NCI-H748 (cell line): ENCODE measurements at regions not wholly inside any gene's neighbourhood (a gene's known extent, or its start where the extent isn't known, plus 50 kb on each side); places are given as distances from the start of the nearest gene placed in this dataset.
A peak's percentile ranks its signal among the peaks of the same experiment; 100 is the strongest.
"Not testable (repeated sequence)": the region's sequence is repeated elsewhere in the genome, so short reads cannot be mapped to it uniquely, and the experiment has no call there.

ENCODE experiments used
- DNase-seq: peaks from one replicate; lab custom pipeline; 2025; ENCODE audit not compliant: unreplicated experiment; lab: John Stamatoyannopoulos, UW

DNA sequence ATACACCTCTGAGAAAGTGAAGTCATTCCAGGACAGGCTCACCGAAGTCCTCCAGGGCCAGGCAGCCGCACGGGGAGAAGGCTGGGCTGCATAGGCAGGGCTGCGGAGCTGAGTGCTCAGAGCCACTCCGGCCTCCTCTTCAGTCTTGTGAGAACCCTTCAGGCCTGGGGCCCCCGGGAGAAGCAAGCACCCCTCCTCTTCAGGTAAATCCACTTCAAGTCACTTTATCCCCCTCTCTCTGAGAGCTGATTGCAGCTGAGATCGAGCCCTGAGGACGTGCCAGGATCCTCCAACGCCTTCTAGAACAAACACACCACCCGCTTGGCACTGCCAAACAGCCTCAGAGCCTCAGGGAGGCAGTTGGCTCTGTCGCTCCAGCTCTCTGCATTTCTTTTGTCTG, 1526.3 kb downstream of the BRD1 start:
- no peak for DNase-seq

GRCh38 chr22:48300877-48301276, 1526.8 kb downstream of the BRD1 start:
- no peak for DNase-seq

DNA sequence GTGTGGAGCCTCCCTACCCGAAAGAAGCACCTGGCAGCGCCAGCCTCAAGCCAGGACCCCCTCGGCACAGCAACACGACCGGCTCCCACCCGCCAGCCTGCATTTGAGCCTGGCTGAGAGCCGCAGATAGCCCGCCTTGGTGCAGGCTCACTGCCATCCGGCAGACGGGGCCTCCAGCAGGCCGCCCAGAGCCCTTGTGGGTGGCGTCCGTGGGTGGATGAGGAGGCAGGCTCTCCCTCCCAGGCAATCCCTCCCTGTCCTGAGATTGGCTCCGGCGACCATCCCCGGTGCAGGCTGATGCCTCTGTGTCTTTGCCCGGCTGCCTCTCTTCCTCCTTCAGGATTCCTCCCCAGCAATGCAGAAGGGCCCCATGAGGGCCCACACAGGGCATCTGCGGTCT, 1527.9 kb downstream of the BRD1 start:
- no peak for DNase-seq

GRCh38 chr22:48299124-48299523, 1528.5 kb downstream of the BRD1 start:
- no peak for DNase-seq

DNA sequence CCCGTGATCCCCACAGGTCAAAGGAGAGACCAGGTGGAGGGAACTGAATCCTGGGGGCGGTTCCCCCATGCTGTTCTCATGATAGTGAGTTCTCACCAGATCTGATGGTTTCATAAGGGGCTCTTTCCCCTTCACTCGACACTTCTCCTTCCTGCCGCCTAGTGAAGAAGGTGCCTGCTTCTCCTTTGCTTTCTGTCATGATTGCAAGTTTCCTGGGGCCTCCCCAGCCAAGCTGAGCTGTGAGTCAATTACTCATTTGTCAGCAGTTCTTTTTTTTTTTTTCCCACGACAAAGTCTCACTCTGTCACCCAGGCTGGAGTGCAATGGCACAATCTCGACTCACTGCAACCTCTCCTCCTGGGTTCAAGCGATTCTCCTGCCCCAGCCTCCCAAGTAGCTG, 1530.4 kb downstream of the BRD1 start:
- no peak for DNase-seq

GRCh38 chr22:48289954-48290353, 1527.5 kb downstream of the TBC1D22A start:
- DNase-seq, result not testable (repeated sequence)

- DNase-seq, result no peak
Measured at GRCh38 chr22:48288376-48288940, 1526.0 kb downstream of the TBC1D22A start.

- DNase-seq, result no peak
Measured at GRCh38 chr22:48287031-48287430, 1524.6 kb downstream of the TBC1D22A start.

GRCh38 chr22:48284671-48285070, 1522.2 kb downstream of the TBC1D22A start:
- DNase-seq, result no peak

GRCh38 chr22:48282804-48283203, 1520.4 kb downstream of the TBC1D22A start:
- DNase-seq, result no peak

DNA sequence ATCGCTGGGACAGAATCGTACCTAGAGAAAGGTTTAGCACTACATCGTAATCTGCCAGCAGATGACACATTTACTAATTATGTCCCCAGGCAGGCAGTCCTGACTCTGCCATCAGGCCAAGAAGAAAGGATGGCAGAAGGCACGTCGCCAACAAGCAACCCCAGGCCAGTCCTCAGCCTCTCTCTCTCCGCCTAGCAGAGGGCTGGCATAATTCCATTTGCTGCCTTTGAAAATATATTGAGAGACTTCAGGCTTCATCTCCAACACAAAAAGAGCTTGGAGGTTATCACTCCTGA, 1517.0 kb downstream of the TBC1D22A start:
- DNase-seq, result no peak

DNA sequence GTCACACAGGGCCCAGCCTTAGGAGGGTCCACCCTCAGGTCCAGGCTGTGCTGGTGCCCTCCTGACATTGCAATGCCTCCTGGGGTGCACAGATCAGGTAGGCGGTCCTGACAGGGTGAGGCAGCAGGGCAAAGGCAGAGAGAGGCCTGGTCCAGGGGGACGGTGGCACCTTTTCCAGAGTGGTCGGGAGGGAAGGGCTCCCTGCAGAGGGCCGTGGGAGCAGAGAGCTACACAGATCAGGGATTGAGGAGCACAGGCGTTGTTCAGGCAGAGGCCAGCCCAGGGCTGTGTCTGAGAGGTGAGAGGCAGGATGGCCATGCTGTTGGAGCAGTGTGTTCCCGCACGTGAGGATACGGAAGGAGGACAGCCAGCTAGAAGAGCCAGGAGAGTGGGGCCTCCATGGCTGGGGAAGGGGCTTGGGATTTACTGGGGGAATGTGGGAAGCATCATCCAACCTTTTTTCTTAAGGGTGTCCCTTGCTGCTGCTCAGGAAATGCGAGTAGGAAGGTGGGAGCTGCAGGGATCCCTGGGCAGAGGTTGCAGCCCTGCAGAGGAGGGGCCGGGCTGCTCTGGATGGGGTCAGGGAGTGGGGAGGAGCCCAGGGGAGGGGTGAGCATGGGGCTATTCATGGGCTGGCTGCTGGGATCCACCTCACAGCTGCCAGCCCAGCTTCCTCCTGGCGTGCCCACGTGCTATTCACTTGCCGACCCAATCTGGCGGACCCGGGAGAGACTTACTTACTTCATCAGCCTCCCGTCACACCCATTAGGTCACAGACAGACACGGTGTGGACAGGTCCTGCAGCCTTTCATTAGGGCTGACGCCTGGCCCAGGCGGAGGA, 1516.4 kb downstream of the TBC1D22A start:
- DNase-seq, result no peak

GRCh38 chr22:48277868-48278581, 1515.6 kb downstream of the TBC1D22A start:
- no peak for DNase-seq

DNA sequence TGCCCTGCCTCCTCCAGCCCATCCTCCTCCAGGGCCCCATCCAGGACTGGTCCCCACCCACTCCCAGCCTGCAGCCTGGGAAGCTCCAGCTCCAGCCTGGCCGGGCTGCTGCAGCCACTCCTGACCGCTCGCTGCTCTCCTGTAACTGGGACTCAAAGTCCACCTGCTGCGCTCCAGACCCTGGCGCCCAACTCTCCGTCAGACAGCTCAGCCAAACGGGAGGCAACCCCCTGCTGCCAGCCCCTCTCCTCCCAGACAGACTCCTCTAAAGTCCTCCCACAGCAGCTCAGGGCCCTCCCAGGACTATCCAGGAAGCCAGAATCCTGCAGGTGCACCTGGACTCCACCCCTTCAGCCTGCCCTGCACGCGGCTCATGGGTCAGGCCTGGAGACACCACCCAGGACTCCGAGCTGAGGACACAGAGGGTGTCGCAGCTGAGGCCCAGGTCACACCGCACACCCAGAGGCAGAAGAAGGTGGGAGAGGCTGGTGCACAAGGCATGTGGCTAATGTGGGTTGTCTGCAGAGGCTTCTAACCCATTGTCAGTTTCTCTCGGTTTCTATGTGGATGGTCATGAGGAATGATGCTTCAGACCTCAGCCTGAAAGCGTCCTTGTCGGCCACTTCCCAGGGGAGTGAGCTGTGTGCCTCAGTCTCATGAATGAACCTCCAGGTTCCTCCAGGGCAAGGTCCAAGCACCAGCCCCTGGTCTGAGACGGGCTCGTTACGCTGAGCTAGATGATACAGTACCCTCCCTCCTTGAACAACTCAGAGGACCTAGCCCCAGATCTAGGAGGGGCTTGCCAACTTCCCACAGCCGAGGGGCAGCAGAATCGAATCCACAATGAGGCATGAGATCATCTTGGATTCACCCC, 1514.8 kb downstream of the TBC1D22A start:
- DNase-seq, result no peak

- no peak for DNase-seq
Measured at GRCh38 chr22:48275412-48275811, 1513.0 kb downstream of the TBC1D22A start.

DNA sequence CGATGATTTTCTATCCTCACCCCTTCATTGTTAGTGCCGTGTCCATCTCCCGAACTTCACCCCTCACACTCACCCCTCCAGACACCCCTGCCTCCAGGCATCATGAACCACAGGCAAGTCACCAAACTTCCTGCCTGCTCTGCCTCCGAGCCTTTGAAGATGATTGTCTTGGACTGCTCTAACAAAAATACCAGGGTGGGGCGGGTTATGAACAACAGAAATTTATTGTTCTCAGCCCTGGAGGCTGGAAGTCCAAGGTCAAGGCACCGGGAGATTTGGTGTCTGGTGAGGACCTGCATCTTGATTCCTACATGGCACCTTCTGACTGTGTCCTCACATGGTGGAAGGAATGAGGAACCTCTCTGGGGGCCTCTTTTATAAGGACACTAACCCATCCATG, 1508.3 kb downstream of the TBC1D22A start:
- no peak for DNase-seq

GRCh38 chr22:48268771-48269552, 1506.5 kb downstream of the TBC1D22A start:
- no peak for DNase-seq

DNA sequence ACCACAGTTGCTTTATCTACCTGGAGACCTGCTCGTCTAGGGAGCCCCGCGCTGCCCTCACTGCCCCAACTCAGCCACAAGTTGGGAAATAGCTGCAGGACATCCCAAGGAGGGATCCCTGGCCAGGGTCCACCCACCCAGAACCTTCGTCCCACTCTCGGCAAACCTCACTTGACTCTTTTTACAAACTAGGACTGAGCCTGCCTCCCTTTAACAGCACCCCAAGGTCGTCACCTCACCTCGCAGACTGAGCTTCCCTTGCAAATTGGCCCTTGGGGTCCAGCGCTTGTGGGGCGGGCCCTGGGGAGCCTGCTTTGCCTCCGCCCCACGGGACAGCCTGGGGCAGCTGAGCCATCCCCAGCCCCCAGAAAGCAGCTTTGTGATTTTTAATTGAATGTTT, 1505.8 kb downstream of the TBC1D22A start:
- DNase-seq, result no peak

DNA sequence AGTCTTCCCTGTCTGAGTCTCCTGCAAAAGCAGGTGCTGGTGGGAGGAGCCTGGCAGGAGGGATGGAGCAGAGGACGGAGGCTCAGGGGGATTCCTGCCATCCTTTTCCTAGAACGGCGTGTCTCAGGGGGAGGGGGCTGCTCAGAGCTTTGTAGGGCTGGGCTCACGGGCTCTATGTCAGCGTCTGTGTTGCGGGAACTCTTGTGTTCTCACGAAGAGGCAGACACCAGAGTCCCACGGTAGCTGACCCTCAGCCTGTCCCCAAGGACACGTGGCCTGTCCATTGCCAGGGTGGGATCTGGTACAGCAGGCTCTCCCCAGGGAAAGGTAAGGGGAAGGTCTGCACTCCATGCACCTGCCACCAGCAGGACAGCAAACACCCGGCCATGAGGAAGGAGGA, 1505.2 kb downstream of the TBC1D22A start:
- peak; percentile 31 for DNase-seq

DNA sequence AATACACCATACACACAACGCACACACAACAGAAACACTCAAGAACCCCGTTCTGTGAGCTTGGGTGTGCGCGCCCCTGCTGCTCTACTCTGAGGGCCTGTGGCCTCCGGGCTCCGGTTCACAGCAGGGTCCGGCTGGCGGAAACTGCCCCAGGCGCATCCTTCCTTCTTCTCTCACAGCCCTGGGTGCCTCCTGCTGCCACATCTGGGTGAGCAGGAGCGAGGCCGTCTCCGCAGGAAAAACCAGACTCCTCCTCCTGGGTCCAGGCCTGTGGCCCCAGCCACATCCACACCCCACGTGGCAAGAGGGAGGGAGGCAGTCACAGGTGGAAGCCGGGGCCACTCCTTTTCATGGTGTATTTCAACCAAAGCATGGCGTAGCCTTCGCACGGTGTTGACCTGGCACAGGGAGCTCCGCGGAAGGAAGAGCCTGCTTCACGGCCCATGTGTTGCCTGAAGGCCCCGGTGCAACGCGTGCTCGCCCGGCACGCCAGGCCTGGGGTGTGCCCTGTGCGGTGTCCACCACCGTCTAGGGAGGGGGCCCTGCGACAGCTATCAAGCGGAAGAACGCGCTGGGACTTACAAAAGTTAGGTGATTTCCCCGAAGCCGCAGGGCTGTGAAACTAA, 1502.7 kb downstream of the TBC1D22A start:
- DNase-seq, result no peak
